Lung microvascular endothelial cell (primary cell): ENCODE measurements at regions not wholly inside any gene's neighbourhood (a gene's known extent, or its start where the extent isn't known, plus 50 kb on each side); places are given as distances from the start of the nearest gene placed in this dataset.
A peak's percentile ranks its signal among the peaks of the same experiment; 100 is the strongest.
"Not testable (repeated sequence)": the region's sequence is repeated elsewhere in the genome, so short reads cannot be mapped to it uniquely, and the experiment has no call there.

Source experiments
- DNase-seq, 2 donors: peaks; one replicate each; pipeline versions ENCODE4 v3.0.0 to v3.0.0-alpha.2; 2010; ENCODE audit warnings: low read depth in 2 of 2

DNA sequence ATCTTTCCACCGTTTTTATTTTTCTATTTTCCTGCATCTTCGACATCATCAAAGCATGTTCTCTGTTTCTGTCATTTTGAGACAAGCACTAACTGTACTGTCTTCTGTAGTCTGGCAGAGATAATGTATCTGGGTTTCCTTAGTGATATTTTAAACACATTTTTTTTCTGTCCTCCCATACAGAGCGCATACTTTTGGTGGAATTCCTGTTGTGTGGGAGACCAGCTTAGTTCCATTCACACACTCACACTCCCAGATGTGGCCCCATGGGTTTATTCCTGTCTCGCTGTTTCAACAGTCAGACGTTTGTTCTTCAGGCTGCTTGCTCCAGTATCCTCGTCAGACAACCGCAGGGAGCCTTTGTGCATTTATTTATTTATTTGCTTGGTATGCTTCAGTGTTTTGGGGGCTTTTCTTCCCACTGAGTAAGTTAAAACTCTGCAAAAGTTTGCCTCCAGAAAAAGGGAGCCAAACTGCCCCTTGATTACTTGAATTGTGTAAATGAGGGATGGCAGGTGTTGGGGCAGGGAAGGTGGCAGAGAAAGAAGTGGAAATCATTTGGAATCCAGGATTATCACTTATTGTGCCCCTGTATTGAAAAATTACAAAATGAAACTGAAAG is 456.8 kb upstream of the KLF6 start:
- DNase-seq, result peak; percentile 97 to 98

GRCh38 chr10:4240608-4241197 is 455.7 kb upstream of the KLF6 start:
- peak; percentile 65 to 95 for DNase-seq

GRCh38 chr10:4239186-4239585 is 454.2 kb upstream of the KLF6 start:
- DNase-seq, result no peak

- DNase-seq, result not testable (repeated sequence)
Measured at GRCh38 chr10:4236905-4237304, 451.9 kb upstream of the KLF6 start.

- DNase-seq, result no peak
Measured at GRCh38 chr10:4234661-4235060, 449.7 kb upstream of the KLF6 start.

DNA sequence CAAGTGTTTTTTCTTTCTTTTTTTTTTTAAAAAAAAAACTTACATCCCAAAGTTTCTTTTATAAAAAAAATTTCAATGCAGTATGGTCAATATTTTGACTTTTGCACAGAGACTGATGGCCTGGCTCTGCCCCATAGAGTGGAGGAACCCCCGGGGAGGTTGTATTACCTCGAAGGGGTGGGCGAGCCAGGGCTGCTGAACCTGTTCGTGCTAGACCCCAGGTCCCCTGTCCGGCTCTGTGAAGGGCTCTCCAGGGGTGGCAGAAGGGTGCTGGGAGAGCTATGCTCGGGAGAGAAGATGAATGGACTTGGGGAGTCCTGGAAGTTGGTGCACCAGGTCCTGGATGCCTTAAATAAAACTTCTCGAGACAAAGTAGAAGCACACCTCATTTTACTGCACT is 446.4 kb upstream of the KLF6 start:
- no peak for DNase-seq

GRCh38 chr10:4230036-4230435 is 445.0 kb upstream of the KLF6 start:
- DNase-seq, result no peak

DNA sequence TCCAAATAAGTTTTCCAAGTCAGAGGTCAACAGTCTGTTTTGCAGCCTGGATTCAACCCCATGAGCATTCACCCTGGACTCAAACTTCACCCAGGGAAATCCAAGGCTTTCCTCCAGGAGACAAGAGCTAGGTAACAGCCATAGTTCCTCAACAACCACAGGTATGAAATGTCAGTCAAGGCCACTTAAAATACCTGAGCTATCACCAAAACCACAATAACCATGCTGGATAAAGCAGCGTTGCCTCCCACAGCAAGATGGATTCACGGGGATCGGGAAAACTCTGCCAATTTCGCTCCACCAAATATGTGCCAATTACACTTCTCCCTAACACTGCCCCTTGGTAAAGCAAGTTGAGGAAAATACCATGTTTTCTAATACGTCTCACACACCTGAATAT is 444.1 kb upstream of the KLF6 start:
- DNase-seq, result no peak

DNA sequence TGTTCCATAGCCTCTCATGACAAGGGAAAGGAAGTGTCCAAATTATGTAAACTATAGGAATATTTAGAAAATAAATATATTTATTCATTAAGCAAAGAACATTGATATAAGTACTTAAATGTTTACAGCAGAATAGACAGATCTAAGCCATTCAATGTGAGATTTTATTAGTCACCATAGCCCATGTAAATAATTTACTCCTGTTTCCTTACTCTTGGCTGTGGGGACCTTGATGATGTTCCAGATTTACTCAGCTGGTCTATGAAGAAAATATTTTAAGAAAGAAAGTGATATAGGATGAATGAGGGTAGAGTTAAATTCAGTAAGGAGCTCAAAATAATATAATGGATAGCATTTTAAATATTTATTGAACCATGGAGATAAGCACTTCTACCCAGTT is 442.6 kb upstream of the KLF6 start:
- DNase-seq, result no peak

DNA sequence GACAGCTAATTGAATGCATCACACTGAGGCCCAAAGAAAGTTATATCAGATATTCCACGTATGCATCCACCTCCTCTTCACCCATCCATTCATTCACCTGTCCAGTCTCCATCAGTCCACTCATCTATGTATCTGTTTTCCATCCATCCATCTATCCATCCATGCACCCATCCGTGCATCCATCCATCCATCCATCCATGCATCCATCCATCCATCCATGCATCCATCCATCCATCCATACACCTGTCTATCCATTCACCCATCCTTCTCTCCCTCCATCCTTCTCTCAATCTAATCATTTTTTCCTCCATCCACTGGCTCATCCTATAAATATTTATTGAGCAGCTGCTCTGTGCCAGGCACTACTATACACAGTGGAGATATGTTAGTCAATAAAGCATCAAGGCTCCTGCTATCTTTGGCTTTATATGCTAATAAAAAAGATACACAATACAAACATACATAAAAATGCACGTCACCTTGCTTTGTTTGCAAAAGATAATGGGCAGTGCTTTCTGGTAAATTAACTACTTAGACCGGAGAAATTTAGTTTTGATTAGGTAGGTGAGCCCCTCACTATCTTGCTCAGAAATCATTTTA is 442.0 kb upstream of the KLF6 start:
- no peak for DNase-seq

GRCh38 chr10:4224178-4224577 is 439.2 kb upstream of the KLF6 start:
- DNase-seq, result no peak

- not testable (repeated sequence) for DNase-seq
Measured at GRCh38 chr10:4221310-4221709, 436.3 kb upstream of the KLF6 start.

DNA sequence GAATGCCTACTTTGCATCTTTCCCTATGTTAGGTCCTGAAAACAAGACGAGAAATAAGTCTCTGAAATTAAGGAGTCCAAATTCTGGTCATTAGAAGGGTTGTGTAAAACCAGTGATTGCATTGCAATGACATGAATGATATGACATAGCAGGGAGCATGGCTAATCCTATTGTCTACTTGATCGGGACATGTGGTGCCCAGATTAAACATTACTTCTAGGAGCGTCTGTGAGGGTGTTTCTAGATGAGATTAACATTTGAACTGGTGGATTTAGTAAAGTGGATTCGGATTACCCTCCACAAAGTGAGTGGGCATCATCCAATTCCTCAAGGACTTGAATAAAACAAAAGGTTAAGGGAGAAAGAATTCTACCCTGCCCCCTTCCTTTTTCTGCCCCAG is 434.9 kb upstream of the KLF6 start:
- no peak for DNase-seq

GRCh38 chr10:4217653-4218052 is 432.6 kb upstream of the KLF6 start:
- no peak for DNase-seq

DNA sequence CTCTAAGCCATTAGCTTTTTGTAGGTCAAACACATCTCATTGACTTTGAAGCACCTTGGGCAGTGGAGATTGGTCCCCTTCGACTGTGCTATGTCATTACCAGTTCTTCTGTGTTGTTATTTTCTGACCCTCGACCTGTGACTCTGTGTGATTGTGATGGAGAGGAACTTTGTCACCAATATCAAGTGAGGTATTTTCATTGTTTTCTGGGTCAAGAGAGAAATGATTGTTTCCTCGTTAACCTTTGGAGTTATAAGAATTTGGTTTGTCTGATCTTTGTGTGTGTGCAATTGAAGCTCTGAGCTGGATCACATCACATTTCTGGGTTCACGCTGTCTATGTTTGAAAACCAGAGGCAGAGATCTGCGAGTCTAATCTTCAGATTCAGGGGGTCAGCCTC is 432.2 kb upstream of the KLF6 start:
- DNase-seq, result peak in 1 of 2 donors; percentile 17

- DNase-seq, result no peak
Measured at GRCh38 chr10:4216726-4217125, 431.7 kb upstream of the KLF6 start.

- no peak for DNase-seq
Measured at GRCh38 chr10:4215963-4216575, 431.1 kb upstream of the KLF6 start.

GRCh38 chr10:4215485-4215884 is 430.5 kb upstream of the KLF6 start:
- DNase-seq, result no peak

DNA sequence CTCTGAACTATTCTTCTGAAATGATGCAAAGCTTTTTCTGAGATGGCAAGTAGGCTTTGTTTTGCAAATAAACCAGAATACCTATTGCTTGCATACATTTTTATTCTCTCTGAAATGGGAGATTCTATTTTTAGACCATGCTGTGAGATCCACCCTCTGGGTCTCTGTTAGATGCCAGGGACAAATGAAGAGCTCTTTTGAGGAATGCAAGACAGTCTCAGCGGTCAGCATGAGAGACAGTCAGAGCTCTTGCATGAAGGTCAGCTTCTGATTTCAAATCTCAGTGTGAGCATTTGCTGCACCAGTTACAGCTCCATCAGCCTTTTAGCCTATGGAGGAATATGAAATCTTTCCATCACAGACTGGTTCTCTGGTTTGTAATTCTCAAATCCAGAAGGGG is 429.9 kb upstream of the KLF6 start:
- DNase-seq, result no peak

DNA sequence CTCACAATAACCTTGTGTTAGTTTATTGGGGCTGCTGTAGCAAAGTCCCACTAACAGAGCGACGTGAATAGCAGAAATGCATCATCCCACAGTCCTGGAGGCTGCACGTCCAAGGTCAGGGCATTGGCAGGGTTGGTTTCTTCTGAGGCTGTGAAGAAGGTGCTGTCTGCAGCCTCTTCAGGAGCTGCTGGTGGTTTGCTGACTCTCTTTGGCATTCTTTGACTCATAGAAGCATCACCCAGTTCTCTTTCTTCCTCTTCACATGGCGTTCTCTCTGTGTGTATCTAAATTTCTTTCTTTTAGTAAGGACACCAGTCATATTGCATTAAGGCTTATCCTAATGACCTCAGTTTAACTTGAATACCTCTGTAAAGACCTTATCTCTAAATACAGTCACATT is 428.4 kb upstream of the KLF6 start:
- DNase-seq, result no peak

DNA sequence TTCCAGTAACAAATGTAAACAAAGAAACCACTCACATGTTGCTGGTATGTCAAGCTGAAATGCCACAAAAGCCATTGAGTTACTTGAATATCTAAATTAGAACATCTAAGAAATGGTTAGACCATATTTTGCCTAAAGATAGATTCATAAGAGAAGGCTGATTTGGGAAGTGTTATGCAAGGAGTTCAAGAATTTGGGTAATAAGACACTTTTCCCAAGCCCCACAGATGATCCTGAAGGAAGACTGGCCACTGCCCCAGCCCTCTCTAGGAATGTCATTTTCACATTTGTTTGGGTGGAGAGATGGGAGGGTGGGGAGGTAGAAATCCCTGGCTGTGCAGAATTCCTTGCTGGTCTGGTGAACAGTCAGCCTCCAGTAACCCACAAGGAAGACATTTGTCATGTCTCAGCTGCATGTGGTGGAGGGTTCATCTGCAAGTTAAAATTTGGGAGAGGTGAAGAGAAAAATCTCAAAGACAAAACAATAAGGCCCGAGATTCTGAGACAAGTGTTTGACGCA is 427.2 kb upstream of the KLF6 start:
- no peak for DNase-seq

GRCh38 chr10:4208499-4208898 is 423.5 kb upstream of the KLF6 start:
- DNase-seq, result no peak

DNA sequence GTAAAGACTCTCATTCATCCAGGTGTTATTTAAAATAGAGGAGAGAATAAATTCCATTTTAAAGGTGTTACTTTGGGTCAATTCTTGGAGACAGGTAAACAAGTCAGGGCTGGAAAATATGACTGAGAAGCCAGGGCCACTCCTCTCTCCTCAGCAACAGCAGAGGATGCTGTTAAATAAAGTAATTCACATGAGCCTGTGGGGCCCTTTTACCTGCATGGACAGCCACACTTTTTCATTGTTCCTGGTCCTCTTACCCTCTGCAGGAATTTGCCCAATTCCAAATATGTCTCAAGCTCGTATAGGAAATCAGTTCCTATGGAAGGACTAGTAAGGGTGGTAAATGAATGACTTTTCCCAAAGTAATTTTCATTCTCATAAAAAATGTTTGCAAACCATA is 420.1 kb upstream of the KLF6 start:
- no peak for DNase-seq
